HCEC 1CT (cell line): ENCODE measurements at regions not wholly inside any gene's neighbourhood (a gene's known extent, or its start where the extent isn't known, plus 50 kb on each side); places are given as distances from the start of the nearest gene placed in this dataset.
"Not testable (repeated sequence)": the region's sequence is repeated elsewhere in the genome, so short reads cannot be mapped to it uniquely, and the experiment has no call there.

Experiments used
- DNase-seq: peaks from one replicate; pipeline ENCODE4 v3.0.0-alpha.2; 2017

DNA sequence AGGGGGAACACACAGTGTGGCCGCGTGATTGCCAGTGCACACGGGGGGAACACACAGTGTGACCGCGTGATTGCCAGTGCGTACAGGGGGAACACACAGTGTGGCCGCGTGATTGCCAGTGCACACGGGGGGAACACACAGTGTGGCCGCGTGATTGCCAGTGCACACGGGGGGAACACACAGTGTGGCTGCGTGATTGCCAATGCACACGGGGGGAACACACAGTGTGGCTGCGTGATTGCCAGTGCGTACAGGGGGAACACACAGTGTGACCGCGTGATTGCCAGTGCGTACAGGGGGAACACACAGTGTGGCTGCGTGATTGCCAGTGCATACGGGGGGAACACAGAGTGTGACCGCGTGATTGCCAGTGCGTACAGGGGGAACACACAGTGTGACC lies 140.3 kb downstream of the RTP5 start:
- not testable (repeated sequence) for DNase-seq

- DNase-seq = not testable (repeated sequence)
These were observed 141.0 kb downstream of the RTP5 start for GRCh38 chr2:242010252-242011166.

DNA sequence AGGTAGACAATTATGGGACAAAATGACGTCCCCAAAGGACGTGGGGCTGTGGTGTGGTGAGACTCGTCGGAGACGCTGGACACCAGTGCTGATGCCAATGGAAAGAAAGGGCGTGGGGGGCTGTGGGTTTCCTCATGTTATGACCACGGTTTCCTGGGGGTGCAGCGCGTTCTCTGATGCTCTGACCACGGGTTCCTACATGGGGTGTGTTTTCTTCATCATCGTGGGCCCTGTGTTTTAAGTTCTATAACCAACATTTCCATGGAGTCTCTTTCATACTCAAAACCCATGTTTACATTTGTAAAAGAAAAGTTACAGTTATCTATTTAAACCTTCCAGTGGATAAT lies 141.6 kb downstream of the RTP5 start:
- DNase-seq = no peak

- DNase-seq = no peak
These were observed 142.0 kb downstream of the RTP5 start for GRCh38 chr2:242011516-242011915.

DNA sequence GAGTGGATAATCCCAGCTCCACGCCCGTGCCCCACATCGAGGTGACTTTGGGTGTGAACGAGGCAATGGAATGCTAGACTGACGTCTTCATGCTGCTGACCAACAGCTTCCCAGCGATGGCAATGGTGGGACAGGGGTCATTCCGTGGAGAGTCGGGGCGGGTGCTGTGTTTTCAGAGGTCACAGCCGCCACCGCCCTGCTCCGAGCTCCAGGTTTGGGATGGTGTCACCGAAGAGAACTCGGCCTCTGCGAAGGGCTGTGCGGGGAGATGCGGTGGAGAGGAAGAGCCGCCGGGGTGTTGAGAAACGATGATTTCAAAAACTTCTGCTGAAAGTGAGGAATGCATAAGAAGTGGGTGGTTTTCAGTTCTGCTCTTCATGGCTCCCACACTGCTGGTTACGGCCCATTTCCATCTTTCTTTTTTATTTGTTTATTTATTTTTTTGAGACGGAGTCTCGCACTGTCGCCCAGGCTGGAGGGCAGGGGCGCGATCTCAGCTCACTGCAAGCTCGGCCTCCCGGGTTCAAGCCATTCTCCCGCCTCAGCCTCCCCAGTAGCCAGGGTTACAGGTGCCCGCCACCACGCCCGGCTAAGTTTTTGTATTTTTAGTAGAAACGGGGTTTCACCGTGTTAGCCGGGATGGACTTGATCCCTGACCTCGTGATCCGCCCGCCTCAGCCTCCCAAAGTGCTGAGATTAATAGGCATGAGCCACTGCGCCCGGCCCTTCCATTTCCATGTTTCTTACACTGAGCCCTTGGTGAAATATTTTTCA lies 142.6 kb downstream of the RTP5 start:
- DNase-seq = no peak

GRCh38 chr2:242012956-242013764 lies 143.6 kb downstream of the RTP5 start:
- no peak for DNase-seq

- DNase-seq = no peak
These were observed 144.2 kb downstream of the RTP5 start for GRCh38 chr2:242013771-242014170.

DNA sequence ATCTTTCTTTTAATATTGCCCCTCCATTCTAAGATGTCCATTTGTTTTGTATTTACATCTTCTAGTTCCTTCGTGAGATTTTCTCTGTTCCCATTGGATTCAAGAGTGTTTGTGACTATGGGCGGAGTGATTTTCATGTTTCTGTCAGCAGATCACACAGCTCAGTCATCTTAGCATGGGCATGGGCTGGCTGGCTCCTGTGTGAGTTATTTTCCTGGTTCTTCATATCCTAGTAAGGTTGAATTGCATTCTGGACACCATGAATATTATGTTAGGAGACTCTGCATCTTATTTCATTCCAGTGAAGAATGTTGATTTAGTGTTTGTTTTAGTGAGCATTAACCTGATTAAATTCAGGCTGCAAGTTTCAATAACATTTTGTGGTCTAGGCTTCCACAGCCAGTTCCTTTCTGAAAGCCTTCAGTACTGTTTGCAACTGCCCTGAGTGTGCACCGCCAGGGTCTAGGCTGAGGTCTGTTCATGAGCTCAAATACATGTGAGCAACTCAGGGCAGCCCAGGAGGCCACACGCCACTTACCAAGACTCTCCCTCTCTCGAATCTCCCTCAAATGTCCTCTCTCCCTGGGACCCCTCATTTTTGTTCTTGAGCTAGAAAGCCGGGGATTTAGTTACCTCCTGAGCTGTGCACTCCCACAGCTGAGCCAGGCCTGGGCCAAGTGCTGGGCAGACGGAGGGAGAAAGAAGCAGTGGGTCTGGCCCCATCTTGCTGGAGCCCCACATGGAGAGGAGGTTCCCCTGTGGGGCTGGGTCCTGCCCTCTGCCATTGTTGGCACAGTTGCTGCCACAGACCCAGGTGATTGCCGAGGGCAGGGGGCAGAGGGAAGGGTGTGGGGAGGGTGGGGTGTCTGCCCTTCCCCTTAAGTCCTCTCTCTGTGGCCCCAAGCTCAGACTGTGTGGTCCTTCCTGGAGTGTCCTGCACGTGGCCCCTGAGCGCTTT lies 145.9 kb downstream of the RTP5 start:
- no peak for DNase-seq

GRCh38 chr2:242017086-242017485 lies 147.6 kb downstream of the RTP5 start:
- DNase-seq = no peak

DNA sequence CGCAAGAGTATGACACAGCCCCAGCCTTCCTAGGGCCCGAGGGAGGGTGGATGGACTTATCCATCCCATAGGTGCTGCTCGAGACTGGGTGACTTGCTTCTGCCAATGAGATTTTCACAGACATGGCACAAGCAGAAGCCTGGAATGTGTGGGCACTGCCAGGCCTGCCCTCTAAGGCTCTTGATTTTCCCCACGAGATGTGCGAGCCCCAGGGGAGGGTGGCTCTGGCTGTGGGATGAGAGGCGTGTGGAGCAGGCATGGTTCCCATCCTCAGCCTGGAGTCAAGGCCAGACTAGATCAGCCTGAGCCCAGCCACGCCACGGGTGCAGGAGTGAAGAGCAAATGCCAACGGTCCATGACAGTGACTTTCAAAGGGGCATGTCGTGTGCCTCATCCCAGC lies 148.9 kb downstream of the RTP5 start:
- DNase-seq = not testable (repeated sequence)

GRCh38 chr2:242019344-242019743 lies 149.8 kb downstream of the RTP5 start:
- no peak for DNase-seq

DNA sequence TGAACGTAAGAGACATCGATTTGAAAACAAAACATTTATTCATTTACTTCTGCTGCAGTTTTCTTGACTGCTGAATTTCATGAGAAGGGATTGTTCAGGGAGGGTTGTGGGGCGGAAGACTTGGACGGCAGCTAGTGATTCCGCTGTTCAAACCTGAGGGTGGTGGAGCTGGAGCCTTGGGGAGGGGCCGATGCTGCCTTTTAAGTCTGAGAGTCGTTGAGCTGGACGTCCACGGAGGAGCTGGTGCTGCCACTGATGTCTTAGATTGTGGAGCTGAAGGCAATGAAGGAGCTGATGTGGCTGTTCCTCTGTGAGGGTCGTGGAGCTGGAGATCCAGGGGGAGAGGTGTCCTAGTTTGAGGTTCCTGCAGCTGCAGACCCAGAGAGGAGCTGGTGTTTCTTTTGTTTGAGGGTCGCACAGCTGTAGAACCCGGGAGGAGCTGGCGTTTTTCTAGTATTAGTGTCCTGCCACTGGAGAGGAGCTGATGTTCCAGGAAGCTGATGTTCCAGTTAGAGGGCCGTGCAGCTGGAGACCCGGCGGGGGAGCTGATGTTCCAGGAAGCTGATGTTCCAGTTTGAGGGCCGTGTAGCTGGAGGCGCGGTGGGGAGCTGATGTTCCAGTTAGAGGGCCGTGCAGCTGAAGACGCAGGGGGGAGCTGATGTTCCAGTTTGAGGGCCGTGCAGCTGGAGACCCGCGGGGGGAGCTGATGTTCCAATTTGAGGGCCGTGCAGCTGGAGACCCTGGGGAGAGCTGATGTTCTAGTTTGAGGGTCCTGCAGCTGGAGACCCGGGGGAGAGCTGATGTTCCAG lies 150.9 kb downstream of the RTP5 start:
- peak; percentile 32 for DNase-seq

GRCh38 chr2:242022550-242023290 lies 153.2 kb downstream of the RTP5 start:
- no peak for DNase-seq

DNA sequence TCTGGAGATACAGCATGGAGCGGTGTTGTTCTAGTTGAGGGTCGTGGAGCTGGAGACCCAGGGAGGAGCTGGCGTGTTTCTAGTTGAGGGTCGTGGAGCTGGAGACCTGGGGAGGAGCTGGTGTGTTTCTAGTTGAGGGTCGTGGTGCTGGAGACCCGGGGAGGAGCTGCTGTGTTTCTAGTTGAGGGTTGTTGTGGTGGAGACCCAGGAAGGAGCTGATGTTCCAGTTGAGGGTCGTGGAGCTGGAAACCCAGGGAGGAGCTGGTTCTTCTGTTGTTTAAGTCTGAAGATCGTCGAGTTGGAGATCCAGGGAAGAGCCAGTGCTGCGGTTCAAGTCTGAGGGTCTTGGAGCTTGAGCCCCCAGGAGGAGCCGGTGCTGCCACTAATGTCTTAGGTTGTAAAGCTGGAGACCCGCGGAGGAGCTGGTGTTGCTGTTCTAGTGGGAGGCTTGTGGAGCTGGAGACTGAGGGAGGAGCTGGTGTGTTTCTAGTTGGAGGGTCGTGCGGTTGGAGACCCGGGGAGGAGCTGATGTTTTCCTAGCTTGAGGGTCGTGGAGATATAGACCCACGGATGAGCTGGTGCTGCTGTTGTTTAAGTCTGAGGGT lies 155.3 kb downstream of the RTP5 start:
- DNase-seq = no peak

- no peak for DNase-seq
These were observed 158.3 kb downstream of the RTP5 start for GRCh38 chr2:242027676-242028450.

DNA sequence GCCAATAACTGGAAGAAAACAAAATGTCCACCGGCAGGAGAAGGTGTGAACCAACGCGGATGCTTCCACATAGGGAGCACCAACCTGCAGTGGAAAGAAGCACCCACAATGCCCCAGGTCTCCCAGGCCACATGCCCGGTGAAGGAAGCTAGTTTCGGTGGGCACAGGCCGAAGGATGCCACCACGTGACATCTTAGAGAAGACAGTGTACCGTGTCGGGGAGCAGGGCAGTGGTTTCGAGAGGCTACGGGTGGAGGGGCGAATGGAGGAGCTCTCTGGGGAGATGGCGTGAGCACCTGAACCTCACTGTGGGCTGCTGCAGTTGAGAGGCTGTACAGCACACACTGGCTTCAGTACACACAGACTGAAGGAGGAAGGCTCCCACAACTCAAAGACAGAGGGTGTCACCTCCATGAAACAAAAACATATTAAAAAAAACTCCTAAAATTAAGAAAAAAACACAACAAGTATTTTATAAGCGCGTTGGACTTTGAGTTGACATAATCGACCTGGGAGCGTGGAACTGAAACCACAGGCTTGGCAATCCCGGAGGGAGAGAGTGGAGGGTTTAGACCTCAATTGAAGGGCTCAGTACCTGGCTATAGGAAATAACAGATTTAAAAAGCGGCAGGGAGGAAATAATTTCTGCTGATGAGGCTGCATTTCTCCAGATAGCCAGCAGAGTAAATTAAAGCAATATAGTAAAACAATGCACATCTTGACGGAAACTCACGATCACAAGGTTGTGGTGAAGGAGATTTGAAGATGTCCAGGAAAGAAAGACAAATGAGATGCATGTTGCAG lies 160.1 kb downstream of the RTP5 start:
- no peak for DNase-seq

DNA sequence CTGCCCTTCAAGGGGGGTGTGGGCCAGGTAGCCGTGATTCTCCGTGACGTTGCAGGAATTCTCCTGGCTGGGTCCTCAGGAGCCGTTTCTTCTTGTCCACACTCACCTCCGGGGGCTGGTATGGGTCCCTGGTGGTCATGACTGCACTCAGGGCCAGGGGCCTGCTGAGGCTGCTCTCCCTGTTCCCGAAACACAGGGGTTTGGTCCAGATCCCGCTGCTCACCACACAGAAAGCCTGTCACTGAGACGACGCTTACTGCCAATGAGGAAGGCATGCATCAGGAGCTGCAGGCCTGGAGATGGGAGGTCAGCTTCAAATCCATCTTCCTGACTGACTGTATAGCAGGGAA lies 160.7 kb downstream of the RTP5 start:
- DNase-seq = no peak

DNA sequence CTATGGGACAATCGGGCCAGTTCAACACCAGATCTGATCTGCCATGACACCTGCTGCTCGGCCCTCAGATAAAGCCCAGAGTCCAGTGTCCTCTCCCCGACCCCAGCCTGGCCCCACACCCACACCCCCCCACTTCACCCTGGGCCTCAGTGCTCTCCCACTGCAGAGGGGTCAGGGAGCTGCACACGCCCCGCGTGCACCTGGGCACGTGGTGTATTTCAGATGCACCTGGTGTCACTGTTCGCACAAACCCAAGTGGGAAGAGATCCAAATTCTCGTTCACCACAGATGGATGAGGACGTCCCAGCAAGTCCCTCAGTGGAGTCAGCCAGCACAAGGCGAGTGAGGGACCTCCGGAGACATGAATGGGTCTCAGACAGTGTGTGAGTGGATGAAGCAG lies 161.3 kb downstream of the RTP5 start:
- DNase-seq = no peak
